T-helper 17 cell (primary cell): ENCODE measurements at regions not wholly inside any gene's neighbourhood (a gene's known extent, or its start where the extent isn't known, plus 50 kb on each side); places are given as distances from the start of the nearest gene placed in this dataset.

Source experiments
- ATAC-seq: fragments of 150-1000 bp; cut with Tn5 transposase; 2 replicates; pipeline ENCODE4 v1.10.0; 2021; ENCODE audit warnings: mild to moderate bottlenecking, moderate library complexity
- DNase-seq, 3 donors: peaks; one replicate each; pipeline versions ENCODE4 v3.0.0 to v3.0.0-alpha.2; 2020 to 2021
- H3K9me3 ChIP-seq: one replicate; pipeline ENCODE4 v1.7.0; 2013; ENCODE audit warnings: low read length, mild to moderate bottlenecking; ENCODE audit not compliant: control insufficient read depth, poor library complexity, severe bottlenecking
- H3K27ac Mint-ChIP-seq: one replicate; pipeline ENCODE4 v1.8.0; 2022; ENCODE audit warnings: mild to moderate bottlenecking, moderate library complexity, mixed read lengths
- H3K27me3 Mint-ChIP-seq: one replicate; pipeline ENCODE4 v1.8.0; 2022; ENCODE audit warnings: mixed read lengths
- H3K36me3 Mint-ChIP-seq: one replicate; pipeline ENCODE4 v1.8.0; 2022; ENCODE audit warnings: low read depth, mixed read lengths
- H3K4me1 Mint-ChIP-seq: one replicate; pipeline ENCODE4 v1.8.0; 2022; ENCODE audit warnings: mild to moderate bottlenecking, mixed read lengths
- H3K4me3 Mint-ChIP-seq: one replicate; pipeline ENCODE4 v1.8.0; 2022; ENCODE audit warnings: mild to moderate bottlenecking, moderate library complexity, mixed read lengths

- peak overlapping the region; percentile 69 for H3K4me3 Mint-ChIP-seq
- ATAC-seq, result no peak
- peaks cover 3% of the 10 kb centered on the region for H3K36me3 Mint-ChIP-seq
Observed at GRCh38 chr4:38512840-38513239, 151.2 kb upstream of the KLF3 start.

GRCh38 chr4:38514465-38515146 is 149.4 kb upstream of the KLF3 start:
- Mint-ChIP-seq H3K4me1 (peaks cover 51% of the 10 kb centered on the region), H3K36me3 (peaks cover 5% of the 10 kb centered on the region), H3K27ac (no peak overlapping the region), H3K27me3 (no peaks in the 10 kb centered on the region), H3K4me3 (peak overlapping the region; percentile 56)
- no peaks in the 10 kb centered on the region for H3K9me3 ChIP-seq
- ATAC-seq (no peak), DNase-seq (no peak)

More at GRCh38 chr4:38512840-38513239, 151.2 kb upstream of the KLF3 start:
- H3K9me3 ChIP-seq, result no peaks in the 10 kb centered on the region
- DNase-seq, result no peak
- peak overlapping the region; percentile 54 for H3K27ac Mint-ChIP-seq
- no peaks in the 10 kb centered on the region for H3K27me3 Mint-ChIP-seq
- peaks cover 66% of the 10 kb centered on the region for H3K4me1 Mint-ChIP-seq

- peak overlapping the region; percentile 19 for H3K4me3 Mint-ChIP-seq
- H3K9me3 ChIP-seq, result no peaks in the 10 kb centered on the region
- H3K4me1 Mint-ChIP-seq, result peaks cover 39% of the 10 kb centered on the region
- no peak for ATAC-seq
- H3K36me3 Mint-ChIP-seq, result peaks cover 7% of the 10 kb centered on the region
- H3K27me3 Mint-ChIP-seq, result no peaks in the 10 kb centered on the region
- no peak for DNase-seq
- peak overlapping the region; percentile 27 for H3K27ac Mint-ChIP-seq
Observed at GRCh38 chr4:38516190-38516589, 147.8 kb upstream of the KLF3 start.

GRCh38 chr4:38519666-38520065 is 144.3 kb upstream of the KLF3 start:
- H3K4me1 Mint-ChIP-seq, result peaks cover 24% of the 10 kb centered on the region
- H3K27ac Mint-ChIP-seq, result no peak overlapping the region
- peaks cover 4% of the 10 kb centered on the region for H3K36me3 Mint-ChIP-seq
- H3K4me3 Mint-ChIP-seq, result no peak overlapping the region
- DNase-seq (no peak), ATAC-seq (no peak)
- H3K27me3 Mint-ChIP-seq, result no peaks in the 10 kb centered on the region
- H3K9me3 ChIP-seq, result no peaks in the 10 kb centered on the region

- Mint-ChIP-seq H3K27me3 (no peaks in the 10 kb centered on the region), H3K4me3 (no peak overlapping the region), H3K27ac (peak overlapping the region; percentile 87), H3K36me3 (peaks cover 8% of the 10 kb centered on the region), H3K4me1 (peaks cover 20% of the 10 kb centered on the region)
- DNase-seq (no peak), ATAC-seq (no peak)
- no peaks in the 10 kb centered on the region for H3K9me3 ChIP-seq
Observed at GRCh38 chr4:38523054-38523453, 140.9 kb upstream of the KLF3 start.

GRCh38 chr4:38523524-38524448 is 140.2 kb upstream of the KLF3 start:
- Mint-ChIP-seq H3K27me3 (no peaks in the 10 kb centered on the region), H3K4me1 (peaks cover 20% of the 10 kb centered on the region), H3K36me3 (peaks cover 8% of the 10 kb centered on the region), H3K27ac (peak overlapping the region; percentile 87), H3K4me3 (peak overlapping the region; percentile 86)
- H3K9me3 ChIP-seq, result no peaks in the 10 kb centered on the region
- DNase-seq (no peak), ATAC-seq (peak; percentile 94)

- peaks cover 3% of the 10 kb centered on the region for H3K36me3 Mint-ChIP-seq
- H3K4me3 Mint-ChIP-seq, result no peak overlapping the region
- DNase-seq, result no peak
- no peaks in the 10 kb centered on the region for H3K27me3 Mint-ChIP-seq
- H3K27ac Mint-ChIP-seq, result no peak overlapping the region
- ATAC-seq, result no peak
- peaks cover 26% of the 10 kb centered on the region for H3K4me1 Mint-ChIP-seq
- no peaks in the 10 kb centered on the region for H3K9me3 ChIP-seq
Observed at GRCh38 chr4:38526412-38526811, 137.6 kb upstream of the KLF3 start.

- H3K36me3 Mint-ChIP-seq, result peaks cover 3% of the 10 kb centered on the region
- ATAC-seq (peak; percentile 89), DNase-seq (no peak)
- H3K27me3 Mint-ChIP-seq, result no peaks in the 10 kb centered on the region
- peak overlapping the region; percentile 76 for H3K27ac Mint-ChIP-seq
- H3K4me1 Mint-ChIP-seq, result peaks cover 23% of the 10 kb centered on the region
- H3K9me3 ChIP-seq, result no peaks in the 10 kb centered on the region
- H3K4me3 Mint-ChIP-seq, result peak overlapping the region; percentile 67
Observed at GRCh38 chr4:38529189-38530115, 134.5 kb upstream of the KLF3 start.

GRCh38 chr4:38530486-38530885 is 133.5 kb upstream of the KLF3 start:
- DNase-seq (no peak), ATAC-seq (no peak)
- no peaks in the 10 kb centered on the region for H3K9me3 ChIP-seq
- peak overlapping the region; percentile 76 for H3K27ac Mint-ChIP-seq
- H3K27me3 Mint-ChIP-seq, result no peaks in the 10 kb centered on the region
- H3K36me3 Mint-ChIP-seq, result peaks cover 3% of the 10 kb centered on the region
- H3K4me1 Mint-ChIP-seq, result peaks cover 17% of the 10 kb centered on the region
- no peak overlapping the region for H3K4me3 Mint-ChIP-seq

GRCh38 chr4:38531141-38531727 is 132.8 kb upstream of the KLF3 start:
- DNase-seq, result no peak
- no peak for ATAC-seq
- no peak overlapping the region for H3K4me3 Mint-ChIP-seq
- H3K9me3 ChIP-seq, result no peaks in the 10 kb centered on the region
- peaks cover 3% of the 10 kb centered on the region for H3K36me3 Mint-ChIP-seq
- peak overlapping the region; percentile 76 for H3K27ac Mint-ChIP-seq
- H3K4me1 Mint-ChIP-seq, result peaks cover 17% of the 10 kb centered on the region
- H3K27me3 Mint-ChIP-seq, result no peaks in the 10 kb centered on the region

GRCh38 chr4:38532908-38533499 is 131.0 kb upstream of the KLF3 start:
- DNase-seq (no peak), ATAC-seq (no peak)
- H3K9me3 ChIP-seq, result no peaks in the 10 kb centered on the region
- peak overlapping the region; percentile 8 for H3K27ac Mint-ChIP-seq
- H3K4me1 Mint-ChIP-seq, result peaks cover 15% of the 10 kb centered on the region
- no peak overlapping the region for H3K4me3 Mint-ChIP-seq
- no peaks in the 10 kb centered on the region for H3K27me3 Mint-ChIP-seq
- H3K36me3 Mint-ChIP-seq, result no peaks in the 10 kb centered on the region

- no peaks in the 10 kb centered on the region for H3K36me3 Mint-ChIP-seq
- no peak overlapping the region for H3K4me3 Mint-ChIP-seq
- peaks cover 10% of the 10 kb centered on the region for H3K4me1 Mint-ChIP-seq
- no peak for DNase-seq
- no peaks in the 10 kb centered on the region for H3K9me3 ChIP-seq
- no peak overlapping the region for H3K27ac Mint-ChIP-seq
- no peak for ATAC-seq
- no peaks in the 10 kb centered on the region for H3K27me3 Mint-ChIP-seq
Observed at GRCh38 chr4:38534344-38535045, 129.5 kb upstream of the KLF3 start.
